Activated CD8-positive, alpha-beta memory T cell treated with anti-CD3 and anti-CD28 coated beads for 36 hours (primary cell): ENCODE measurements at regions not wholly inside any gene's neighbourhood (a gene's known extent, or its start where the extent isn't known, plus 50 kb on each side); places are given as distances from the start of the nearest gene placed in this dataset.
"Not testable (repeated sequence)": the region's sequence is repeated elsewhere in the genome, so short reads cannot be mapped to it uniquely, and the experiment has no call there.

Experiments
- CTCF ChIA-PET: fragments of 350-600 bp; sonication (Branson Sonifier 250); formaldehyde crosslinking; loops from one replicate; lab custom pipeline; 2021; ENCODE audit warnings: antibody characterized with exemption; lab: Charles Lee
- POLR2A ChIA-PET: fragments of 350-600 bp; sonication (Branson Sonifier 250); formaldehyde crosslinking; loops from one replicate; lab custom pipeline; 2021; ENCODE audit warnings: antibody characterized with exemption; lab: Charles Lee

DNA sequence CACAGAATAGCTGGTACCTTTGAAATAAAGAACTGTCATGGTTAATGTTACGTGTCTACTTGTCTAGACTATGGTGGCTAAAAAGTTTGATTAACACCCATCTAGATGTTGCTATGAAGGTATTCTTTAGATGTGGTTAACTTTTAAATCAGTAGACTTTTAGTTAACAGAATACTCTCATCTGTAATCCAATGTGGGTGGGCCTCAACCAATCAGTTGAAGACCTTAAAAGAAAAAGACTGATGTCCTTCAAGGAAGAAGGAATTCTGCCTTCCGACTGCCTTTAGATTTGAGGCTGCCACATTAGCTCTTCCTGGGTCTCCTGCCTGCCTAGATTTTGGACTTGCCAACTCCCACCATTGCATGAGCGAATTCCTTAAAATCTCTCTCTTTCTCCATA, 113.0 kb upstream of the CACUL1 start:
- POLR2A ChIA-PET = no interaction called here
- CTCF ChIA-PET = no interaction called here

GRCh38 chr10:118868589-118868988, 113.8 kb upstream of the CACUL1 start:
- ChIA-PET POLR2A (no interaction called here), CTCF (no interaction called here)

DNA sequence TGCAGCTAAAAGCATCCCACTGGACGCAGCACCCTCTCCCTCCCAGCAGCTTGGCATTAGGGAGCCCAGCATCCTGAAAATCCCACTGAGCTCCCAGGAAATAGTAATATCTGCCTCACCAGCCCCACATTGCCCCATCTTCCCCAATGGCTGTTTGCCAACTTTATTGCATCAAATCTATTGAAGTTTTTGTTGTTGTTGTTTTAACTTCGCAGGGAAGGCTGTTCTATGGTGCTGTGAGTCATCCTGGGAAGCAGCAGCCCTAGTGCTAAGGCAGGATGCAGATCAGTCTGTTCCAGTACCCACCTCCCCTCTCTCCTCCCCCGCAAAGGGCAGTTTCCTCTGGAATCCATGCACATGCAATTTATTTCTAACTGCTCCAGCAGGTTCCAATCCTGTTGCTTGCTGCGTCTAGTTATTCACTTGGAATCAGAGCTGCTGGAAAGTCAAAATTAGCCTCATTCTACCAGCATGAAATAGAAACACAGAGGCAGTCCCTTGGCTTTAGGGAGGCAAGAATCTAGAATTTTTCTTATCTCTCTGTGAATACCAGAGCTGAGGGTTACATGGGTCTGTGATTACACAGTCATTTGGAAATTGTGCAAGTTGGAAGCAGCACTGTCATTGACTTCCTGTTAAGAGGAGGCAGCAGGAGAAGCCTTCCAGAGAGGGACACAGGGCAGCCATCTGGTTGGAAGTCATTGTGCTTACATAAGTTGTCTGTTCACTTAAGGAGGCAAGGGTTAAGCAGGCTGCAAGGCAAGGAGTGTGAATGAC, 115.9 kb upstream of the CACUL1 start:
- CTCF ChIA-PET = no interaction called here

DNA sequence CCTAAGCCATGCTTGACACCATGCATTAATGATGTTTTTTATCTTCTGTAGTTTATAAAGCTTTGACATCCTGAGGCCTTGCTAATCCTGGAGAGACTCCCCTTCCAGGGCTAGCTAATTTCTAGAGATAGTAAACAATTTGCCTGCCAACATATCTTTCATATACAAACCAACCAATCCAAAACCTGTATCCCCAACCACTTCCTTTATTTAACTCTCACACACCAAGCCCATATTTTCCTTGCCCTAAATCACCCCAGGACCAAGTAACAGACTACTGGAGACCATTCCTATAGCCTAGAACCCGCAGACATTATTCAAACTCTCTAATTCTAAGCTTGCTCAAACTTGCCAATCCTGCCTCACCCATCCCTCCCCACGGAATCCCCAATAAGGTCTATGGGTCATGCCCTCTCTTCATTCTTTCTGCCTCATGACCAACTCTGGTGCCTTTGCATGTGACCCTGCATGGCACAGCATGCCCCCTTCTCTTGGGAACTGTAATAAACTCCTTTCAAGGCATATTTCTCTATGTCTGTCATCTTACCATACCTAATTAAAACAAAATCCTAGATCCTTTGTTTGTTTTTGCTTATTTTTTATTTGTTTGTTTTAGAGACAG, 116.6 kb upstream of the CACUL1 start:
- POLR2A ChIA-PET = no interaction called here

More for the DNA sequence above, 115.9 kb upstream of the CACUL1 start:
- POLR2A ChIA-PET = no interaction called here

DNA sequence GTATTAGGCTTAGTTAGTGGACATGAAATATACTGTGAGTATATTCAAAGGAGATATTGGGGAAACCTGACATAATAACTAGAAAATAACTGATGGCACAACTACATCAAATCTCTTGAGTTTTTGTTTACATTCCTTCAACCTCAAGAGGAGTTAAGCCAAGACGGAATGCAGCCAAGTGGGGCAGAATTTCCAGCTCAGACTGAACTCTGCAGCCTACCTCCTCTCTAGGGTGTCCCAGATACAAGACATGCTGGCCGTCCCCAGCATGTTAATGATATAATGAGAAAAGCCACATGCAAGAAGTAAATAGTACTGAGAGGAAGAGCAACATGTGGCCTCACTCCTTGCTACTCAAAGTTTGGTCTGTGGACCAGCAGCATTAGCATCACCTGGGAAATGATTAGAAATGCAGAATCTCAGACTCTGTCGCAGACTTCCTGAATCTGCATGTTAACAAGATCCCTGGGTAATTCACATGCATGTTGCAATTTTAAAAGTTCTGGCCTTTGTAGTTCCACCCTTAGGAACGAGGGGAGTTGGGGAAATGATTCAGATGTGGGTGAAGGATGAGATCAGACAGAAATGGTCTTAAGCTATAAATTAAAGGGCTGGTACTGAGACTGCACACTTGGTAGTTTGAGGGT, 118.4 kb upstream of the CACUL1 start:
- ChIA-PET CTCF (interaction anchor here (0.6 kb wide), 1 partner anchor 305 kb away, joined by 6 read pairs; no protein-coding TSS in a partner anchor), POLR2A (no interaction called here)

More for the DNA sequence above, 116.6 kb upstream of the CACUL1 start:
- CTCF ChIA-PET = no interaction called here

- ChIA-PET POLR2A (no interaction called here), CTCF (interaction anchor here (0.6 kb wide), 1 partner anchor 305 kb away, joined by 6 read pairs; no protein-coding TSS in a partner anchor)
These were observed 119.0 kb upstream of the CACUL1 start for GRCh38 chr10:118873738-118874105.

- POLR2A ChIA-PET = no interaction called here
- CTCF ChIA-PET = interaction anchor here (0.6 kb wide), 1 partner anchor 306 kb away, joined by 6 read pairs; no protein-coding TSS in a partner anchor
These were observed 119.4 kb upstream of the CACUL1 start for GRCh38 chr10:118874171-118874570.

DNA sequence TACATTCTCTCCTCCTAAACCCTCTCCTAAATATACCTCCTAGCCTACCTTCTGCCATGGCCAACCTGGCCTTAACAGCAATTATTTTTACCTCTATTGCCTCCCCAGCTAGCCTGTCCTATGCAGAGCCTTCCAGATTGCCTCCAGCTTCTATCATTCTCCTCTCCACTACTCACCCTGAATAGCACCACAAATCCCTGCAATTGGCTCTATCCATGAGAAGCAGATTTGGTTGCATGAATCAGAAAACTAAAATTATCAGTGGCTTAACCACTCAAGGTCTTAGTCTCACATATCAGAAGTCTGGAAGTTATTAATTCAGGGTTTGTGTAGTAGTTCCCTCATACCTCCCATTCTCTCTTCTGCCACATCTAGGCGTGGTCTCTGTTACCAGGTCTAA, 120.3 kb upstream of the CACUL1 start:
- ChIA-PET CTCF (no interaction called here), POLR2A (no interaction called here)

GRCh38 chr10:118882741-118883140, 128.0 kb upstream of the CACUL1 start:
- ChIA-PET CTCF (no interaction called here), POLR2A (no interaction called here)

DNA sequence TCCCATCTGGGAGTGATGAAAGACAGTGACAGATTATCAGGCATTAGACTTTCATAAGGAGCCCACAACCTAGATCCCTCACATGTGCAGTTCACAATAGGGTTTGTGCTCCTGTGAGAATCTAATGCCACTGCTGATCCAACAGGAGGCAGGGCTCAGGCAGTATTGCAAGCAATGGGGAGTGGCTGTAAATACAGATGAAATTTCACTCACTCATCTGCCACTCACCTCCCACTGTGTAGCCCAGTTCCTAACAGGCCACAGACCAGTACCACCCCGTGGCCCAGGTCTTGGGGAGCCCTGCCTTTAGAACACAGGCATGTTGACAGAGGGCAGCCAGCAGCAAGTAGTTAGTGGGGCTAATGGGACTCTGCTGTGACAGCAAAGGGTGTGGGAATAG, 137.3 kb upstream of the NANOS1 start:
- POLR2A ChIA-PET = no interaction called here

DNA sequence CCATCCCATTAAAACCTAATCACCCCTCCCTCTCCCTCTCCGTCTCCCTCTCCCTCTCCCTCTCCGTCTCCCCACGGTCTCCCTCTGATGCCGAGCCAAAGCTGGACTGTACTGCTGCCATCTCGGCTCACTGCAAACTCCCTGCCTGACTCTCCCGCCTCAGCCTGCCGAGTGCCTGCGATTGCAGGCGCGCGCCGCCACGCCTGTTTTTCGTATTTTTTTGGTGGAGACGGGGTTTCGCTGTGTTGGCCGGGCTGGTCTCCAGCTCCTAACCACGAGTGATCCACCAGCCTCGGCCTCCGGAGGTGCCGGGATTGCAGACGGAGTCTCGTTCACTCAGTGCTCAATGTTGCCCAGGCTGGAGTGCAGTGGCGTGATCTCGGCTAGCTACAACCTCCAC, 134.6 kb upstream of the NANOS1 start:
- CTCF ChIA-PET, POLR2A ChIA-PET: not testable (repeated sequence)

More for the DNA sequence above, 137.3 kb upstream of the NANOS1 start:
- CTCF ChIA-PET = no interaction called here

DNA sequence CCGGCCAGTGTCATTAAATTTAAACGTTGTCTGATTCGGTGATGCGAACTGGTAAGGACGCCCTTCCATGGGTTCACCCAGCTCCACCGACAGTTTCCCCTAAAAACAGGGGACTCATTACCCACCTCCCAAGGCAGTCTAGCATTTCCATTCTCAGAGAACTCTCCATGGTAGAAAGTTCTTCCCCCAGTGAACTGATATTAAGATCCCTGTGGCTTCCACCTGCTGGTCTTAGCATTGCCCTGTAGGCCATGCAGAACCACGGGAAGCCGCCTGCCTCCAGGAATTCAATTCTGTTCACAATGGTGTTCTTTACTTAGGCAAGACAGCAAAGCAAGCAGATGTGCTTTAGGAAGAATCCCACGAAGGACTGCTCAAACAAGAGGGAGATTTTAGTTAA, 128.9 kb upstream of the NANOS1 start:
- CTCF ChIA-PET = no interaction called here
- POLR2A ChIA-PET = no interaction called here

GRCh38 chr10:118901380-118901779, 128.1 kb upstream of the NANOS1 start:
- POLR2A ChIA-PET = no interaction called here
- CTCF ChIA-PET = interaction anchor here (0.6 kb wide), 1 partner anchor 917 kb away, joined by 3 read pairs; no protein-coding TSS in a partner anchor

GRCh38 chr10:118901906-118902305, 127.6 kb upstream of the NANOS1 start:
- ChIA-PET POLR2A (no interaction called here), CTCF (interaction anchor here (0.6 kb wide), 1 partner anchor 917 kb away, joined by 3 read pairs; no protein-coding TSS in a partner anchor)

DNA sequence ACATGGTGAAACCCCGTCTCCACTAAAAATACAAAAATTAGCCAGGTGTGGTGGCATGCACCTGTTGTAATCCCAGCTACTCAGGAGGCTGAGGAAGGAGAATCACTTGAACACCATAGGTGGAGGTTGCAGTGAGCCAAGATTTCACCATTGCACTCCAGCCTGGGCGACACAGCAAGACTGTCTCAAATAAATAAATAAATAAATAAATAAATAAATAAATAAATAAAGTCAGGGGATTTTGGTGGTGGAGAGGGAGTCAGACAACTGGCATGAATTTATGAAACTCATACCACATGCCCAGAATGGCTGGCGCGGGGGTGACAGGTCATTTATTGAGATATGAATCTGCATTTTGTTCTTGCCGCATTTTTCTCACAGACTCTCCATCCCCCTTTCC, 126.9 kb upstream of the NANOS1 start:
- CTCF ChIA-PET, POLR2A ChIA-PET: not testable (repeated sequence)

DNA sequence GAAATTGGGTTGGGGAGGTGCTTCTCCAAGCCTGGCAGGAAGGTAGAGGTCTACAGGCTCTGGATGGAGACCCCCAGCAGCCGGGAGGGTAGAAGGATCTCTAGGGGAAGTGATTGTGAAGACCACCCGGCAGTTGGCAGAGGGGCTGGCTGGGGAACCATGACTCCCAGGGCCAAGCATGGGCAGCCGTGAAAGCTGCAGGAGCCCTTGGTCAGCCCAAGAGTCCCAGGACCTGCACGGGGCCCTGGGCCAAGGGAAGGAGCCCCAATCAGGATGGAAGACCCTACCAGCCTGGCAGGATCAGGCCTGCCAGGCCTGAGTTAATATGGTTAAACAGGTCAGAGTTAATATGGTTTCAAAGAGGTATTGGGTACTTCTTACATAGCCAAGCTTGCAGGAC, 126.3 kb upstream of the NANOS1 start:
- POLR2A ChIA-PET = no interaction called here

GRCh38 chr10:118903691-118904090, 125.8 kb upstream of the NANOS1 start:
- CTCF ChIA-PET = no interaction called here
- POLR2A ChIA-PET = no interaction called here

More for the DNA sequence above, 126.3 kb upstream of the NANOS1 start:
- CTCF ChIA-PET = no interaction called here

DNA sequence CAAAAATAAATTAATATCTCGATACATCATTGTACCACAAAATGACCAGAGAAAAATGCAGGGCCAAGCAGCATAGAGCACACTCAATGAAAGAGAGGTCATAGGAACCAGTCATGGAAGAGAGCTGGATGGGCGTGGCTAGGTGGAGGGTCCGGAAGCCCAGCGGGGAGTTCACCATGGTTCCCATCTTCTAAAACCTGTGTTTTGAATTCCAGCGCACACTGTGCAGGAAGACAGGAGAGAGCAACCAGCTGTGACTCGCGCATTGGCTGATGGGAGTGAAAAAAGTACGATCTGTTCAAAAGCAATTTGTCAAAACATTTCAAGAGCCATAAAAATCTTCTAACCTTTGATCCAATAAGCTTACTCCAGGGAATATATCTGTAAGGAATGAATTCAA, 125.2 kb upstream of the NANOS1 start:
- ChIA-PET CTCF (no interaction called here), POLR2A (no interaction called here)

- CTCF ChIA-PET = no interaction called here
- POLR2A ChIA-PET = no interaction called here
These were observed 122.5 kb upstream of the NANOS1 start for GRCh38 chr10:118907051-118907450.

DNA sequence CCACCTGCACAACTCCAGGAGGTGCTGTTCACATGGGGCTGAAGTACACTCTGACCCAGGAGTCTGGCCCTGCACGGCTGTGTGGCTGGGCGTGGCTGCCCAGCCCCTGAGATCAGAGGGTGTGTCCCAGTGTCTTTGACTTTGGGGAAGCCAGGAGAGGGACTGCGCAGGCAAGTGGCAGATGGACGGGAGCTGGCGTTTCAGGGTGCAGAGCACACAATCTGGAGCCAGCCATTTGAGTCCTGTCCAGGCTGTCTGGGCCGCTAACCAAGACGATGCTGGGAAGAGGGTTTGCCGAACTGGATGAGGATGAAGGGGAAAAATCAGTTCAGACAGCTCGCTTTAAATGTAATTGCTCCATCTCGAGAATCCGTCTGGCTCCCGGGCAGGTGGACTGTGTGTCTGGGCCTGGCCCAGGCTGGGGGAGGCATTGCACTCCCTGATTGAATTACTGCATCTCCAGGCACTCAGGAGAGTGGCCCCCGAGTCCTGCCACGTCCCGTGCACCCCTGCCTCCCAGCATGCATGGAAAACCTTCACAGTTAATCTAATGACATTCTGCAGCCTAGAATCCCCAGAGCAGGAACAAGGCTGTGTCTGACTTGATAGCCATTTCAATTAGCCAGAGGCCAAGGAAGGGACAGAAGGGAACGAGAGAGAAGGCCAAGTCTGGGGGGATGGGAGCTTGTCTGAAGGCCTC, 120.8 kb upstream of the NANOS1 start:
- ChIA-PET POLR2A (no interaction called here), CTCF (no interaction called here)
